DND-41 (cell line): ENCODE measurements at regions not wholly inside any gene's neighbourhood (a gene's known extent, or its start where the extent isn't known, plus 50 kb on each side); places are given as distances from the start of the nearest gene placed in this dataset.

Source experiments
- ATAC-seq: fragments of 200-7000 bp; cut with Tn5 transposase; 3 replicates; pipeline ENCODE4 v1.9.1; 2021; ENCODE audit warnings: low read depth; ENCODE audit not compliant: insufficient read depth
- DNase-seq: peaks from one replicate; pipeline ENCODE4 v3.0.0-alpha.2; 2020
- H2AFZ ChIP-seq: 2 replicates; pipeline ENCODE4 v1.6.0; 2012; ENCODE audit warnings: low read depth, low read length
- H3K27ac ChIP-seq: 2 replicates; pipeline ENCODE4 v1.5.1; 2012; ENCODE audit warnings: low read length, inconsistent platforms
- H3K27me3 ChIP-seq: fragments of 200-600 bp; sonication (generic); 2 replicates; pipeline ENCODE4 v1.6.0; 2012; ENCODE audit warnings: low read length, mild to moderate bottlenecking, inconsistent platforms; ENCODE audit not compliant: insufficient read depth, poor library complexity
- H3K36me3 ChIP-seq: 2 replicates; pipeline ENCODE4 v1.5.1; 2012; ENCODE audit warnings: low read length, inconsistent platforms; ENCODE audit not compliant: insufficient read depth
- H3K4me1 ChIP-seq: 2 replicates; pipeline ENCODE4 v1.5.1; 2012; ENCODE audit warnings: mild to moderate bottlenecking, low read length; ENCODE audit not compliant: insufficient read depth
- H3K4me2 ChIP-seq: 2 replicates; pipeline ENCODE4 v1.6.0; 2012; ENCODE audit warnings: mild to moderate bottlenecking, moderate library complexity, low read length, inconsistent platforms; ENCODE audit not compliant: insufficient read depth
- H3K4me3 ChIP-seq, 2 experiments: fragments of 200-600 bp in 1 of 2; shearing (Covaris generic) in 1 of 2; 2 replicates each; pipeline ENCODE4 v1.5.1; 2012 to 2016; ENCODE audit warnings: inconsistent platforms in 2 of 2, low read length in 2 of 2, mild to moderate bottlenecking in 2 of 2, low read depth in 1 of 2, moderate library complexity in 1 of 2
- H3K79me2 ChIP-seq: 2 replicates; pipeline ENCODE4 v1.6.0; 2012; ENCODE audit warnings: low read length, inconsistent platforms; ENCODE audit not compliant: insufficient read depth
- H3K9ac ChIP-seq: 2 replicates; pipeline ENCODE4 v1.6.0; 2012; ENCODE audit warnings: low read depth, mild to moderate bottlenecking, inconsistent platforms, low read length, moderate library complexity
- H3K9me3 ChIP-seq: 2 replicates; pipeline ENCODE4 v1.5.1; 2012; ENCODE audit warnings: low read length, moderate library complexity, mild to moderate bottlenecking, inconsistent platforms; ENCODE audit not compliant: insufficient read depth, severe bottlenecking
- H4K20me1 ChIP-seq: 2 replicates; pipeline ENCODE4 v1.6.0; 2012; ENCODE audit warnings: low read length; ENCODE audit not compliant: insufficient read depth
- EZH2 ChIP-seq: IDR thresholded peaks from 3 replicates; pipeline ENCODE4 v1.6.1; 2012; ENCODE audit warnings: borderline replicate concordance, low read depth, mild to moderate bottlenecking, moderate library complexity, low read length, inconsistent platforms; ENCODE audit not compliant: severe bottlenecking
- TF ChIP-seq, protein P1 (sequence below): IDR thresholded peaks from 2 replicates; pipeline ENCODE4 v1.5.1; 2012; ENCODE audit warnings: borderline replicate concordance, low read length, moderate library complexity, mild to moderate bottlenecking; ENCODE audit not compliant: poor library complexity, severe bottlenecking; ENCODE audit errors: extremely low read depth

DNA sequence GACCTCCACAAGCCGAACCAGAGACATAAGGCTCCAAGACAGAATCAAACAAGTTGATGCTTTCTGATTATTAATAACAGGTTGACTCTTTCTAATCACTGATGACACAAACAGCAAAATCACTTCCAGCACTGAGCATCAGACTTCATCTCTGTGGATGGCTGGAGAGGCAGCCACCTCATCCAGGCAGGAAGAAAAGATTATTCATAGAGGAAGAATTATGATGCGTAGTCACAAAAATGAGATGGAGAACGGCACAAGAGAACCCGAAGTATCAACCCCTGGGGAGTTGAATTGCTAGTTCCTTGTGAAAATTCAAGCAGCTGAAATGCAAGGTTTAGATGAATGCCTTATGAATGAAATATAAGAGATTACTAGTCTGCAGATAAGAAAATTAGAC, 49.9 kb upstream of the LMCD1 start:
- H4K20me1 ChIP-seq, result no peaks in the 10 kb centered on the region
- no peak overlapping the region for H3K4me2 ChIP-seq
- H3K4me1 ChIP-seq, result no peaks in the 10 kb centered on the region
- DNase-seq (no peak), ATAC-seq (no peak)
- H3K4me3 ChIP-seq, result no peak overlapping the region
- H3K9ac ChIP-seq, result no peak overlapping the region
- H3K9me3 ChIP-seq, result no peaks in the 10 kb centered on the region
- H3K27ac ChIP-seq, result no peak overlapping the region
- H3K27me3 ChIP-seq, result peaks cover 4% of the 10 kb centered on the region
- no peak overlapping the region for H2AFZ ChIP-seq
- no peaks in the 10 kb centered on the region for H3K36me3 ChIP-seq
- H3K79me2 ChIP-seq, result no peaks in the 10 kb centered on the region
- TF ChIP-seq EZH2, result no peak
- TF ChIP-seq, protein P1, sequence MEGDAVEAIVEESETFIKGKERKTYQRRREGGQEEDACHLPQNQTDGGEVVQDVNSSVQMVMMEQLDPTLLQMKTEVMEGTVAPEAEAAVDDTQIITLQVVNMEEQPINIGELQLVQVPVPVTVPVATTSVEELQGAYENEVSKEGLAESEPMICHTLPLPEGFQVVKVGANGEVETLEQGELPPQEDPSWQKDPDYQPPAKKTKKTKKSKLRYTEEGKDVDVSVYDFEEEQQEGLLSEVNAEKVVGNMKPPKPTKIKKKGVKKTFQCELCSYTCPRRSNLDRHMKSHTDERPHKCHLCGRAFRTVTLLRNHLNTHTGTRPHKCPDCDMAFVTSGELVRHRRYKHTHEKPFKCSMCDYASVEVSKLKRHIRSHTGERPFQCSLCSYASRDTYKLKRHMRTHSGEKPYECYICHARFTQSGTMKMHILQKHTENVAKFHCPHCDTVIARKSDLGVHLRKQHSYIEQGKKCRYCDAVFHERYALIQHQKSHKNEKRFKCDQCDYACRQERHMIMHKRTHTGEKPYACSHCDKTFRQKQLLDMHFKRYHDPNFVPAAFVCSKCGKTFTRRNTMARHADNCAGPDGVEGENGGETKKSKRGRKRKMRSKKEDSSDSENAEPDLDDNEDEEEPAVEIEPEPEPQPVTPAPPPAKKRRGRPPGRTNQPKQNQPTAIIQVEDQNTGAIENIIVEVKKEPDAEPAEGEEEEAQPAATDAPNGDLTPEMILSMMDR, result no peak
